ENCODE measurements at regions not wholly inside any gene's neighbourhood (a gene's known extent, or its start where the extent isn't known, plus 50 kb on each side); places are given as distances from the start of the nearest gene placed in this dataset.
A peak's percentile ranks its signal among the peaks of the same experiment; 100 is the strongest.
"Not testable (repeated sequence)": the region's sequence is repeated elsewhere in the genome, so short reads cannot be mapped to it uniquely, and the experiment has no call there.

DNA sequence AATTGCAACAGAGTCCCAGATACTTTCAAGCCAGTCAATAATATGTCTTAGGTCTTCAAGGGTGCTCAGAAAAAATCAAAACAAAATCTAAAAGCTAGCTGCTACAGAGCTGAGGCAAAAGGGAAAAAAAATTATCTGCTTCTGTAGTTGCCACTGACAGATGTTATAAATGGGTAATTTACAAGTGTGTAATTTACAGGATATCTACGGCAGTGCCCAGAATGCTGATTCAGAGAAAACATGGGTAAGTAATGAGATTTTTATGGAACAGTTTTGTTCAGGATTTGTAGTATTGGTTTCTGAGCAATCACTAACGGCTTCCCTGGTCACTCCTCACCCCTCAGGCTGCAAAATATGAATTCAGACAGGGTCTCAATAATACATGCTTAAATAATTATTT, 234.1 kb downstream of the GALC start:
- no peak for DNase-seq
- H3K36me3 ChIP-seq = no peaks in the 10 kb centered on the region
- no peak overlapping the region for H3K27ac ChIP-seq
- H3K9me3 ChIP-seq = no peaks in the 10 kb centered on the region
- no peaks in the 10 kb centered on the region for H3K27me3 ChIP-seq
- H3K9ac ChIP-seq (ENCODE audit: low read depth in 2 of 2, low read length in 2 of 2) = no peak overlapping the region
- H3K4me1 ChIP-seq = no peaks in the 10 kb centered on the region
- intact Hi-C loops (cut with DNase I) = no loop called here
- no peak overlapping the region for H3K4me3 ChIP-seq
- TF ChIP-seq, protein P1, sequence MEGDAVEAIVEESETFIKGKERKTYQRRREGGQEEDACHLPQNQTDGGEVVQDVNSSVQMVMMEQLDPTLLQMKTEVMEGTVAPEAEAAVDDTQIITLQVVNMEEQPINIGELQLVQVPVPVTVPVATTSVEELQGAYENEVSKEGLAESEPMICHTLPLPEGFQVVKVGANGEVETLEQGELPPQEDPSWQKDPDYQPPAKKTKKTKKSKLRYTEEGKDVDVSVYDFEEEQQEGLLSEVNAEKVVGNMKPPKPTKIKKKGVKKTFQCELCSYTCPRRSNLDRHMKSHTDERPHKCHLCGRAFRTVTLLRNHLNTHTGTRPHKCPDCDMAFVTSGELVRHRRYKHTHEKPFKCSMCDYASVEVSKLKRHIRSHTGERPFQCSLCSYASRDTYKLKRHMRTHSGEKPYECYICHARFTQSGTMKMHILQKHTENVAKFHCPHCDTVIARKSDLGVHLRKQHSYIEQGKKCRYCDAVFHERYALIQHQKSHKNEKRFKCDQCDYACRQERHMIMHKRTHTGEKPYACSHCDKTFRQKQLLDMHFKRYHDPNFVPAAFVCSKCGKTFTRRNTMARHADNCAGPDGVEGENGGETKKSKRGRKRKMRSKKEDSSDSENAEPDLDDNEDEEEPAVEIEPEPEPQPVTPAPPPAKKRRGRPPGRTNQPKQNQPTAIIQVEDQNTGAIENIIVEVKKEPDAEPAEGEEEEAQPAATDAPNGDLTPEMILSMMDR (IDR thresholded peaks at IDR 0.05) = no peak

DNA sequence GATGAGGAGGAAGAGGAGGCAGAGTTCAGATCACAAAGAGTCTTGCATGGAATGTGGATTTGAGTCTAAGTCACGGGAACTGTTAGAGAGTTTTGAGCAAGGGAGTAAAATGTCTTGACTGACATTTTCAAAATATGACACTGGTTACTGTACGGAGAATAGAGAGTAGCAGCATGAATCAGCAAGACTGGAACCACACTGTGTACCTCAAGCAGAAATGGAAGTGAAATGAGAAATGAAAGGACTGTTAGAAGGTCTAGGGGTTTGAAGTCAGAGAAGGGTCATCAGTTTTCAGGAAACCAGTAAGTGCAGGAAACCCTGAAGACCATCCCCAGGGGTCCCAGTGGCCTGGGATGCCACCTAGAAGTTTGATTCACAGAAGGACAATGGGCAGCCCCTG, 236.3 kb downstream of the GALC start:
- H3K36me3 ChIP-seq = no peaks in the 10 kb centered on the region
- TF ChIP-seq, protein P1 (IDR thresholded peaks at IDR 0.05) = no peak
- no peaks in the 10 kb centered on the region for H3K27me3 ChIP-seq
- no peak for DNase-seq
- H3K9me3 ChIP-seq = no peaks in the 10 kb centered on the region
- H3K4me1 ChIP-seq = no peaks in the 10 kb centered on the region
- intact Hi-C loops (cut with DNase I) = no loop called here
- H3K4me3 ChIP-seq = no peak overlapping the region
- no peak overlapping the region for H3K9ac ChIP-seq (ENCODE audit: low read depth in 2 of 2, low read length in 2 of 2)
- H3K27ac ChIP-seq = no peak overlapping the region

DNA sequence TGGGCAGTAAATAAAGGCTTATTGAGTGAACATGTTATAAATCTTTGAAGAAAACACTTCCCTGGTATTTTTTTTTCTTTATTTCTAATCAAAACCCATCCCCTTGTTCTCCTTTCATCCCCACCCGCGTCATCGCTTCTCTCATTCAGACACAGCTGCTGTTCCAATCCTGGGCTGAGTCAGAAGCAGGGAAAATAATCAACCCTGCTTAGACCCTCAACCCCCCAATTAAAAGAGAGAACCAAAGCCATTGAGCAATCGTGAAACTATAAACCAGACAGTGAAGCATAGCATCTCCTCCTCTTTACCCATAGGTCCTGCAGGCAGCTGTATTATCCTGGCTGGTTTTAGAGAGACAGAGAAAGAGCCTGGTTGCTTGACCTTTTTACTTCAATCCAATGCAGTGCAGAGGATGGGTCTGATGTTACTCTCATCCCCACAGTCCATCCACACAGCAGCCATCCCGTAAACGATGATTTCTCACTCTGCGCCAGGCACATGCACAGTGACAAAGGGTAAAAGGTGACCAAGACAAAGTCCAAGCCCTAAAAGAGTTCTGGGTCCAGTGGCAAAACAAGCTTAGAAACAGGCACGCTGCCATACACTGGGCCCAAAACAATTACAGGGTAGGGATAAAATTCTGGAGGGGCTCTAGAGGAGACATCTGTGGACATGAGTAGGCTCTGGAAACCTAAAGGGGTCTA, 238.3 kb downstream of the GALC start:
- Histone ChIP-seq H3K27ac (no peak overlapping the region), H3K27me3 (no peaks in the 10 kb centered on the region), H3K36me3 (no peaks in the 10 kb centered on the region), H3K9me3 (no peaks in the 10 kb centered on the region), H3K4me1 (no peaks in the 10 kb centered on the region), H3K4me3 (no peak overlapping the region), H3K9ac (ENCODE audit: low read depth in 2 of 2, low read length in 2 of 2) (no peak overlapping the region)
- DNase-seq = no peak
- intact Hi-C loops (cut with DNase I) = no loop called here
- TF ChIP-seq, protein P1 (IDR thresholded peaks at IDR 0.05) = no peak

DNA sequence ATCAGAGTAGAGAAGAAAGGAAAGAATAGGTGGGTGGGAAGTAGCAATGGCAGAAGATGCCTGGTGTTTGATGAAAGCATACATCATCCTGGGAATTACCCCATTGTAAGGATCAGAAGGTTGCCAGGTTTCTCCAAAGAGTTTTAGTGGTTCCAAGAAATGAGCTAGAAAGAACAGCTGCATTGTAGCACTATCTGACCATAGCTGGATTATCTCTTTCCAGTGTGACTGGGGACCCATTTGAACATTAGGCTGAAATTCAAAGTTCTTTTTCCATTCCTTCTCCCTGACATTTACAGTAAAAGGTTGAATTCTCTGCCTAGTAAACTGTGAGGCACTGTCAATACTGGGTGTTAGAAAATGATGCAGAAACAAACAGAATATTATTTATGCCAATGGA, 244.4 kb downstream of the GALC start:
- Histone ChIP-seq H3K27me3 (no peaks in the 10 kb centered on the region), H3K4me1 (no peaks in the 10 kb centered on the region), H3K4me3 (no peak overlapping the region), H3K9me3 (no peaks in the 10 kb centered on the region), H3K27ac (no peak overlapping the region), H3K9ac (ENCODE audit: low read depth in 2 of 2, low read length in 2 of 2) (no peak overlapping the region), H3K36me3 (no peaks in the 10 kb centered on the region)
- intact Hi-C loops (cut with DNase I) = loop anchor here (10.0 kb wide), 1 partner anchor 146 kb away; no protein-coding TSS in a partner anchor
- TF ChIP-seq, protein P1 (IDR thresholded peaks at IDR 0.05) = no peak
- DNase-seq = no peak

DNA sequence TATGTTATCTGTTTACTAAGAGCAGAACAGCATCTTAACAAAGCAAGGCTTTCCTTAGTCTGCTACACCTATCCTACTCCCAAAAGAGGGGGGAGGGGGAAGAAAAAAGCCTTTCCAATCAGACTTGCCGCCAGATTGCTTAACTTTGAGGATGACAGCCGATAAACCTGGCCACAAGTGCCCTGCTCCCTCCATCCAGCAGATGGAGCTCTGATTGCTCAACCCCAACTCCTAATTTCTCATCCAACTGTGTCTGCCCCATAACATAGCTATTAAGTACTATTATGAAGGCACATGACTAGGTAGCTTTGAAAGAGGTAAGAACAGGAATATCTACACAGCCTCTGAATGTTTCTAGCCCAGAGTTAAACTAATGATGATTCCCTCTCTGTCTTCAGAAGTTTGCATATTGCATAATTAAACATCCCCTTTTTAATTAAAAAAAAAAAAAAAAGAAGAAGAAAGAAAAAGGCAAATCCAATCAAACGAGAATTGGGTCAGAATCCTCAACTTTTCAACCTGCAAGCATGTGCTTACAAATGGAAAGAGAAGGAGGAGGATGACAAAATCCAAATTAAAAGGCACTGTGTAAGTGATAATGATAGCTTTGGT, 247.4 kb downstream of the GALC start:
- Histone ChIP-seq H3K27ac (no peak overlapping the region), H3K27me3 (no peaks in the 10 kb centered on the region), H3K4me3 (no peak overlapping the region), H3K9me3 (no peaks in the 10 kb centered on the region), H3K36me3 (no peaks in the 10 kb centered on the region), H3K4me1 (no peaks in the 10 kb centered on the region), H3K9ac (ENCODE audit: low read depth in 2 of 2, low read length in 2 of 2) (no peak overlapping the region)
- no peak for DNase-seq
- TF ChIP-seq, protein P1 (IDR thresholded peaks at IDR 0.05) = peak; percentile 43
- intact Hi-C loops (cut with DNase I) = loop anchor here (10.0 kb wide), 1 partner anchor 149 kb away; no protein-coding TSS in a partner anchor

DNA sequence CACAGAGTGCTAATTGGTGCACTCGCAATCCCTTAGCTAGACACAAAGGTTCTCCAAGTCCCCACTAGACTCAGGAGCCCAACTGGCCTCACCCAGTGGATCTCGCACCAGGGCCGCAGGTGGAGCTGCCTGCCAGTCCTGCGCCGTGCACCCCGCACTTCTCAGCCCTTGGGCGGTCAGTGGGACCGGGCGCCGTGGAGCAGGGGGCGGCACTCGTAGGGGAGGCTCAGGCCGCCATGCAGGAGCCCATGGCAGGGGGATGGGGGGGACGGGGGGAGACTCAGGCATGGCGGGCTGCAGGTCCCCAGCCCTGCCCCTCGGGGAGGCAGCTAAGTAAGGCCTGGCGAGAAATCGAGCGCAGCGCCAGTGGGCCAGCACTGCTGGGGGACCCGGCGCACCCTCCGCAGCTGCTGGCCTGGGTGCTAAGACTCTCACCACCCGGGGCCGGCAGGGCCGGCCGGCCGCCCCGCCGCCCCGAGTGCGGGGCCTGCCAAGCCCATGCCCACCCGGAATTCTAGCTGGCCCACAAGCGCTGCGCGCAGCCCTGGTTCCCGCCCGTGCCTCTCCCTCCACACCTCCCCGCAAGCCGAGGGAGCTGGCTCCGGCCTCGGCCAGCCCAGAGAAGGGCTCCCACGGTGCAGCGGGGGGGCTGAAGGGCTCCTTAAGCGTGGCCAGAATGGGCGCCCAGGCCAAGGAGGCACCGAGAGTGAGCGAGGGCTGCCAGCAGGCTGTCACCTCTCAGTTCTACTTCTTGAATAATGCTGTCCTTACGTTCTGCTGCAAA, 258.2 kb downstream of the GALC start:
- DNase-seq; H3K36me3 ChIP-seq; H3K4me3 ChIP-seq; H3K4me1 ChIP-seq; H3K9me3 ChIP-seq; H3K9ac ChIP-seq (ENCODE audit: low read depth in 2 of 2, low read length in 2 of 2); H3K27me3 ChIP-seq; intact Hi-C loops (cut with DNase I); H3K27ac ChIP-seq: not testable (repeated sequence)

DNA sequence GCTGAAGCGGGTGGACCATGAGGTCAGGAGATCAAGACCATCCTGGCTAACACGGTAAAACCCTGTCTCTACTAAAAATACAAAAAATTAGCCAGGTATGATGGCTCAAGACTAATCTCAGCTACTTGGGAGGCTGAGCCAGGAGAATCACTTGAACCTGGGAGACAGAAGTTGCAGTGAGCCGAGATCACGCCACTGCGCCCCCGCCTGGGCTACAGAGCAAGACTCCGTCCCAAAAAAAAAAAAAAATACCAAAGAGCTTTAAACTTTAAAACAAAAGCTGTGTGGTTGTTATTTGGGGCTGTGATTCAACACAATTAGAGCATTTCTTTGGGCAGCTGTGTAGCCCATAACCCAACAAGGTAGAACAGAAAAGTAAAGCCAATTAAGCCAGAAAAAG, 259.9 kb downstream of the GALC start:
- intact Hi-C loops (cut with DNase I); H3K27ac ChIP-seq; H3K9me3 ChIP-seq; H3K4me3 ChIP-seq; H3K9ac ChIP-seq (ENCODE audit: low read depth in 2 of 2, low read length in 2 of 2); H3K4me1 ChIP-seq; H3K36me3 ChIP-seq; DNase-seq; H3K27me3 ChIP-seq: not testable (repeated sequence)

Measured in colonic mucosa (tissue), 4 donors.